Astrocyte (in vitro differentiated cells and primary cell): ENCODE measurements at regions not wholly inside any gene's neighbourhood (a gene's known extent, or its start where the extent isn't known, plus 50 kb on each side); places are given as distances from the start of the nearest gene placed in this dataset.
"Not testable (repeated sequence)": the region's sequence is repeated elsewhere in the genome, so short reads cannot be mapped to it uniquely, and the experiment has no call there.

Experiments used
- DNase-seq: peaks from one replicate; pipeline ENCODE4 v3.0.0-alpha.2; 2010; ENCODE audit warnings: low read depth
- FAIRE-seq: peaks from 2 replicates; lab custom pipeline; 2011; peaks lifted over from hg19 to GRCh38; lab: Jason Lieb, UNC
- H2AFZ ChIP-seq: 2 replicates; pipeline ENCODE4 v1.6.0; 2012; ENCODE audit warnings: low read depth, low read length, inconsistent platforms
- H3K27ac ChIP-seq: 2 replicates; pipeline ENCODE4 v1.5.1; 2011; ENCODE audit warnings: low read depth, low read length, inconsistent platforms
- H3K27me3 ChIP-seq: 2 replicates; pipeline ENCODE4 v1.6.0; 2011; ENCODE audit warnings: low read length, inconsistent platforms; ENCODE audit not compliant: insufficient read depth
- H3K36me3 ChIP-seq: 2 replicates; pipeline ENCODE4 v1.5.1; 2011; ENCODE audit warnings: low read length, inconsistent platforms; ENCODE audit not compliant: insufficient read depth
- H3K4me1 ChIP-seq: 2 replicates; pipeline ENCODE4 v1.5.1; 2011; ENCODE audit warnings: low read length, inconsistent platforms; ENCODE audit not compliant: insufficient read depth
- H3K4me2 ChIP-seq: 2 replicates; pipeline ENCODE4 v1.6.0; 2012; ENCODE audit warnings: low read length, inconsistent platforms
- H3K4me3 ChIP-seq: 2 replicates; pipeline ENCODE4 v1.5.1; 2011; ENCODE audit warnings: low read depth, mild to moderate bottlenecking, low read length, inconsistent platforms; ENCODE audit not compliant: insufficient read depth
- H3K79me2 ChIP-seq: 2 replicates; pipeline ENCODE4 v1.6.0; 2012; ENCODE audit warnings: mild to moderate bottlenecking, low read length, inconsistent platforms; ENCODE audit not compliant: insufficient read depth
- H3K9ac ChIP-seq: 2 replicates; pipeline ENCODE4 v1.6.0; 2012; ENCODE audit warnings: mild to moderate bottlenecking, low read length, inconsistent platforms
- H3K9me3 ChIP-seq: 2 replicates; pipeline ENCODE4 v1.5.1; 2012; ENCODE audit warnings: low read depth, mild to moderate bottlenecking, low read length, inconsistent platforms; ENCODE audit not compliant: insufficient read depth
- H4K20me1 ChIP-seq: 2 replicates; pipeline ENCODE4 v1.6.0; 2012; ENCODE audit warnings: low read length, inconsistent platforms; ENCODE audit not compliant: insufficient read depth
- H3K27ac Mint-ChIP-seq: one replicate; pipeline ENCODE4 v1.8.0; 2021; ENCODE audit warnings: mild to moderate bottlenecking, mixed read lengths; ENCODE audit not compliant: unreplicated experiment
- H3K27me3 Mint-ChIP-seq: one replicate; pipeline ENCODE4 v1.8.0; 2021; ENCODE audit warnings: low read depth, mixed read lengths; ENCODE audit not compliant: unreplicated experiment
- H3K36me3 Mint-ChIP-seq: one replicate; pipeline ENCODE4 v1.8.0; 2021; ENCODE audit warnings: low read depth, mixed read lengths; ENCODE audit not compliant: unreplicated experiment
- H3K4me1 Mint-ChIP-seq: one replicate; pipeline ENCODE4 v1.8.0; 2021; ENCODE audit warnings: low read depth, mixed read lengths; ENCODE audit not compliant: unreplicated experiment
- H3K4me3 Mint-ChIP-seq: one replicate; pipeline ENCODE4 v1.8.0; 2021; ENCODE audit warnings: mild to moderate bottlenecking, moderate library complexity, mixed read lengths; ENCODE audit not compliant: unreplicated experiment
- H3K9me3 Mint-ChIP-seq: one replicate; pipeline ENCODE4 v1.8.0; 2021; ENCODE audit warnings: mild to moderate bottlenecking, mixed read lengths; ENCODE audit not compliant: unreplicated experiment
- CTCF ChIP-seq: IDR thresholded peaks from 2 replicates; pipeline ENCODE4 v1.5.1; 2011; ENCODE audit warnings: low read depth, mild to moderate bottlenecking, inconsistent platforms, low read length, moderate library complexity; ENCODE audit not compliant: insufficient read depth

- not testable (repeated sequence) for FAIRE-seq, H3K36me3 Mint-ChIP-seq, H3K9me3 Mint-ChIP-seq
These were observed 2226.0 kb upstream of the DEFB115 start for GRCh38 chr20:29031262-29031982.

DNA sequence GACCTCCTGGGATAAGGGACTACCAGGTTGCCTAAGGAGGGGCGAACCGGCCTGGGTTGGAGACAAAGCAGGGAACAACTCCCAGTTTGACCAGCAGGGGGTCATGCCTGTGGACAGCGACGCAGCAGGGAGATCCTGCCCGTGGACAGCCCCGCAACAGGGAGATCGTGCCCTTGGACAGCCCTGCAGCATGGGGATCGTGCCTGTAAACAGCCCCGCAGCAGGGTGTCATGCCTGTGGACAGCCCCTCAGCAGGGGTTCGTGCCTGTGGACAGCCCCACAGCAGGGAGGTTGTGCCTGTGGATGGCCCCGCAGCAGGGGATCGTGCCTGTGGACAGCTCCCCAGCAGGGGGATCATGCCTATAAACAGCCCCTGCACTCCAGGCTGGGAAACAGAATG, 2213.2 kb upstream of the DEFB115 start:
- not testable (repeated sequence) for H3K9ac ChIP-seq, H3K9me3 ChIP-seq, FAIRE-seq, H2AFZ ChIP-seq, H3K36me3 Mint-ChIP-seq, H3K4me1 ChIP-seq, H3K27me3 Mint-ChIP-seq, H3K4me2 ChIP-seq, H3K27ac ChIP-seq, H3K4me1 Mint-ChIP-seq, H3K79me2 ChIP-seq, H4K20me1 ChIP-seq, H3K36me3 ChIP-seq, H3K4me3 ChIP-seq, H3K27me3 ChIP-seq, H3K4me3 Mint-ChIP-seq, H3K27ac Mint-ChIP-seq, DNase-seq
- peaks cover 17% of the 10 kb centered on the region for H3K9me3 Mint-ChIP-seq

More at GRCh38 chr20:29031262-29031982, 2226.0 kb upstream of the DEFB115 start:
- H3K9ac ChIP-seq, H3K4me3 ChIP-seq, H3K9me3 ChIP-seq, H3K27ac ChIP-seq, H3K4me3 Mint-ChIP-seq, H3K27me3 ChIP-seq, H3K27ac Mint-ChIP-seq, H4K20me1 ChIP-seq, H3K4me1 Mint-ChIP-seq, H3K36me3 ChIP-seq, H3K27me3 Mint-ChIP-seq, H2AFZ ChIP-seq, H3K4me1 ChIP-seq, DNase-seq, H3K79me2 ChIP-seq, H3K4me2 ChIP-seq: not testable (repeated sequence)

DNA sequence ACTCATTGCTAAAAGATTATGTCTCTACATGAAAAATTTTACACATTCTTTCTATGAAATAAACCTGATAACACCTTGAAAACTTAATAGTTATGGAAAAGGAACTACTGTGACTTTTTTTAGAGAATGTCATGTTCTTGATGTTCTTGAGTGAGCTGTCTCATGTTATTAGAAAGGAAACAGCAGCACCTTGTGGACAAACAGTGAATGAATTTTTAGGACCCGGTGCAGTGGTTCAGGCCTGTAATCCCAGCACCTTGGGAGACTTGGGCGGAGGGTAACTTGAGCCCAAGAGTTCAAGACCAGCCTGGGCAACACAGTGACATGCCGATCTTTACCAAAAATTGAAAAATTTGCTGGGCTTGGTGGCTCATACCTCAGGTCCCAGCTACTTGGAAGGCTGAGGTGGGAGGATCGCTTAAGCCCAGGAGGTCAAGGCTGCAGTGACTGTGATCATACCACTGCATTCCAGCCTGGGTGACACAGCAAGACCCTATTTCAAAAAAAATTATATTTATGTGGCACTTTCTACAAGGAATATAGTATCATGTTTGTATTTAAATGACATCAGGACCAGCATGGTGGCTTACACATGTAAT, 2207.4 kb upstream of the DEFB115 start:
- not testable (repeated sequence) for H3K36me3 ChIP-seq, H3K27ac ChIP-seq, H4K20me1 ChIP-seq, H2AFZ ChIP-seq, H3K9me3 ChIP-seq, H3K9ac ChIP-seq, H3K4me3 ChIP-seq, H3K36me3 Mint-ChIP-seq, H3K79me2 ChIP-seq, FAIRE-seq, H3K27me3 Mint-ChIP-seq, H3K4me1 Mint-ChIP-seq, H3K4me3 Mint-ChIP-seq, H3K27ac Mint-ChIP-seq, DNase-seq, H3K27me3 ChIP-seq, H3K4me1 ChIP-seq, H3K9me3 Mint-ChIP-seq, H3K4me2 ChIP-seq
- TF ChIP-seq CTCF = peak; percentile 17
